SIG-M5 treated with dmso at 0.1 percent for 504 hours (cell line): ENCODE measurements at regions not wholly inside any gene's neighbourhood (a gene's known extent, or its start where the extent isn't known, plus 50 kb on each side); places are given as distances from the start of the nearest gene placed in this dataset.

Experiments
- DNase-seq: peaks from one replicate; lab custom pipeline; 2025; ENCODE audit not compliant: unreplicated experiment; lab: John Stamatoyannopoulos, UW

- DNase-seq = no peak
Measured at GRCh38 chr3:34008836-34009809, 210.7 kb downstream of the PDCD6IP start.

- peak; percentile 10 for DNase-seq
Measured at GRCh38 chr3:34011171-34012101, 213.0 kb downstream of the PDCD6IP start.

GRCh38 chr3:34012102-34012461 lies 213.7 kb downstream of the PDCD6IP start:
- DNase-seq = peak; percentile 46

GRCh38 chr3:34013818-34014570 lies 215.6 kb downstream of the PDCD6IP start:
- no peak for DNase-seq

- DNase-seq = peak; percentile 15
Measured at GRCh38 chr3:34015204-34016142, 217.0 kb downstream of the PDCD6IP start.

- DNase-seq = peak; percentile 66
Measured at GRCh38 chr3:34016925-34017587, 218.6 kb downstream of the PDCD6IP start.

- DNase-seq = no peak
Measured at GRCh38 chr3:34017757-34018156, 219.3 kb downstream of the PDCD6IP start.

- DNase-seq = no peak
Measured at GRCh38 chr3:34019158-34019557, 220.7 kb downstream of the PDCD6IP start.

- DNase-seq = no peak
Measured at GRCh38 chr3:34020170-34020569, 221.7 kb downstream of the PDCD6IP start.

GRCh38 chr3:34020726-34021680 lies 222.6 kb downstream of the PDCD6IP start:
- DNase-seq = no peak

- no peak for DNase-seq
Measured at GRCh38 chr3:34022147-34022546, 223.7 kb downstream of the PDCD6IP start.

GRCh38 chr3:34024447-34025240 lies 226.2 kb downstream of the PDCD6IP start:
- DNase-seq = no peak

GRCh38 chr3:34033839-34034238 lies 235.4 kb downstream of the PDCD6IP start:
- DNase-seq = no peak

- DNase-seq = no peak
Measured at GRCh38 chr3:34034840-34035239, 236.4 kb downstream of the PDCD6IP start.

- no peak for DNase-seq
Measured at GRCh38 chr3:34035775-34036174, 237.3 kb downstream of the PDCD6IP start.

GRCh38 chr3:34037260-34037659 lies 238.8 kb downstream of the PDCD6IP start:
- no peak for DNase-seq

- DNase-seq = no peak
Measured at GRCh38 chr3:34038131-34038530, 239.7 kb downstream of the PDCD6IP start.
